ENCODE measurements at regions not wholly inside any gene's neighbourhood (a gene's known extent, or its start where the extent isn't known, plus 50 kb on each side); places are given as distances from the start of the nearest gene placed in this dataset.

- intact Hi-C loops (cut with DNase I; ENCODE audit: low total_unique reads), result no loop called here
- no peak overlapping the region for H3K4me3 ChIP-seq
- H3K9me3 ChIP-seq, result peaks cover 3 to 30% (median 23%) of the 10 kb centered on the region in 8 donors
- TF ChIP-seq POLR2A (IDR thresholded peaks at IDR 0.05) (no peak), CTCF (IDR thresholded peaks at IDR 0.05 in 8 of 11, conservative IDR thresholded peaks at IDR 0.05 in 3 of 11) (no peak), POLR2AphosphoS5 (IDR thresholded peaks at IDR 0.05) (no peak)
- no peaks in the 10 kb centered on the region for H3K4me1 ChIP-seq
- H3K36me3 ChIP-seq, result no peaks in the 10 kb centered on the region
- H3K27me3 ChIP-seq (replicated peaks in 1 of 7), result no peaks in the 10 kb centered on the region
- no peak overlapping the region for H3K27ac ChIP-seq
- DNase-seq, result no peak
Observed at GRCh38 chr5:117266280-117266679, 691.7 kb upstream of the SEMA6A start.

GRCh38 chr5:117263231-117263630 is 688.6 kb upstream of the SEMA6A start:
- Histone ChIP-seq H3K27me3 (replicated peaks in 1 of 7) (no peaks in the 10 kb centered on the region), H3K9me3 (peaks cover 3 to 30% (median 23%) of the 10 kb centered on the region in 8 donors), H3K36me3 (no peaks in the 10 kb centered on the region), H3K27ac (no peak overlapping the region), H3K4me3 (no peak overlapping the region), H3K4me1 (no peaks in the 10 kb centered on the region)
- intact Hi-C loops (cut with DNase I; ENCODE audit: low total_unique reads), result no loop called here
- TF ChIP-seq CTCF (IDR thresholded peaks at IDR 0.05 in 8 of 11, conservative IDR thresholded peaks at IDR 0.05 in 3 of 11) (no peak), POLR2A (IDR thresholded peaks at IDR 0.05) (no peak), POLR2AphosphoS5 (IDR thresholded peaks at IDR 0.05) (no peak)
- WGBS, 5 donors, result 51 to 74% (median 63%) methylated on average over 1 of the region's 1 CpG
- no peak for DNase-seq

GRCh38 chr5:117262572-117263131 is 688.0 kb upstream of the SEMA6A start:
- H3K27ac ChIP-seq, result no peak overlapping the region
- H3K4me1 ChIP-seq, result no peaks in the 10 kb centered on the region
- no peak for DNase-seq
- no peak overlapping the region for H3K4me3 ChIP-seq
- peaks cover 3 to 28% (median 23%) of the 10 kb centered on the region in 8 donors for H3K9me3 ChIP-seq
- no peaks in the 10 kb centered on the region for H3K36me3 ChIP-seq
- no peak for TF ChIP-seq POLR2A (IDR thresholded peaks at IDR 0.05)
- no peak for TF ChIP-seq POLR2AphosphoS5 (IDR thresholded peaks at IDR 0.05)
- TF ChIP-seq CTCF (IDR thresholded peaks at IDR 0.05 in 8 of 11, conservative IDR thresholded peaks at IDR 0.05 in 3 of 11), result no peak
- intact Hi-C loops (cut with DNase I; ENCODE audit: low total_unique reads), result no loop called here
- H3K27me3 ChIP-seq (replicated peaks in 1 of 7), result no peaks in the 10 kb centered on the region
- WGBS, 5 donors, result 51 to 69% (median 56%) methylated on average over 4 of the region's 4 CpGs

GRCh38 chr5:117261948-117262571 is 687.4 kb upstream of the SEMA6A start:
- H3K4me3 ChIP-seq, result no peak overlapping the region
- peaks cover 3 to 28% (median 23%) of the 10 kb centered on the region in 8 donors for H3K9me3 ChIP-seq
- no peaks in the 10 kb centered on the region for H3K4me1 ChIP-seq
- TF ChIP-seq POLR2AphosphoS5 (IDR thresholded peaks at IDR 0.05) (no peak), CTCF (IDR thresholded peaks at IDR 0.05 in 8 of 11, conservative IDR thresholded peaks at IDR 0.05 in 3 of 11) (no peak), POLR2A (IDR thresholded peaks at IDR 0.05) (no peak)
- no peak overlapping the region for H3K27ac ChIP-seq
- H3K27me3 ChIP-seq (replicated peaks in 1 of 7), result no peaks in the 10 kb centered on the region
- intact Hi-C loops (cut with DNase I; ENCODE audit: low total_unique reads), result no loop called here
- 75 to 83% (median 81%) methylated on average over 7 of the region's 7 CpGs for WGBS, 5 donors
- no peak for DNase-seq
- H3K36me3 ChIP-seq, result no peaks in the 10 kb centered on the region

Data from spleen (tissue), 11 donors.